OCI-LY7 (cell line): ENCODE measurements at regions not wholly inside any gene's neighbourhood (a gene's known extent, or its start where the extent isn't known, plus 50 kb on each side); places are given as distances from the start of the nearest gene placed in this dataset.

Experiments used
- EZH2phosphoT487 ChIP-seq: fragments of 200-600 bp; sonication (generic); IDR thresholded peaks from 2 replicates; pipeline ENCODE4 v1.6.1; 2018; ENCODE audit warnings: low read depth, borderline replicate concordance, mild to moderate bottlenecking, mixed run types, antibody characterized with exemption, low read length, moderate library complexity, mixed read lengths
- TF ChIP-seq, protein P1 (sequence below): fragments of 200-600 bp; sonication (generic); conservative IDR thresholded peaks from 2 replicates; pipeline ENCODE4 v1.5.1; 2014; ENCODE audit warnings: mild to moderate bottlenecking, antibody characterized with exemption, low read length, moderate library complexity, mixed read lengths

DNA sequence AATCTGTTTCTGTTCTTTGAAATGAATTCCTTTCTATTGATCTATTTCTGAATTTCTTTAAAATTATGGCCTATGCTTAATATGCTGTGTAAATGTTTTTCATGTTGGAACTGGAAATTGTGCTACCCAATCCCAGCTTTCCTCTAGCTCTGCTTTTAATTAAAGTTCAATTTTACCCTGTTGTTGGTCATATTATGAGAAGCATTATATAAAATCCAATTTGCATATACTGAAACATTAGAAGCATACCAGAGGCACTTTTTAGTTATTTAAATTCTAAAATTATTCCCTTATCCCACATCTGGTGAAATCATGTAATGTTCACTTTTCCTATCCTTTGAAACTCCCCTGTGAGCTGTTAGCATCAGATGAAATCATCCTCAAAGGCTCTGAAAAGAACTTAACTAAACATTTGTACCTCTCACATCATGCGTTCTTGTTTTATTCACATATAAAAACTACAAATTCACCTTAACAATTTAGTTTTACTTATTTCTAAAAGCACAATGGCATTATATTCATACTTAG lies 160.6 kb upstream of the COL21A1 start:
- TF ChIP-seq, protein P1, sequence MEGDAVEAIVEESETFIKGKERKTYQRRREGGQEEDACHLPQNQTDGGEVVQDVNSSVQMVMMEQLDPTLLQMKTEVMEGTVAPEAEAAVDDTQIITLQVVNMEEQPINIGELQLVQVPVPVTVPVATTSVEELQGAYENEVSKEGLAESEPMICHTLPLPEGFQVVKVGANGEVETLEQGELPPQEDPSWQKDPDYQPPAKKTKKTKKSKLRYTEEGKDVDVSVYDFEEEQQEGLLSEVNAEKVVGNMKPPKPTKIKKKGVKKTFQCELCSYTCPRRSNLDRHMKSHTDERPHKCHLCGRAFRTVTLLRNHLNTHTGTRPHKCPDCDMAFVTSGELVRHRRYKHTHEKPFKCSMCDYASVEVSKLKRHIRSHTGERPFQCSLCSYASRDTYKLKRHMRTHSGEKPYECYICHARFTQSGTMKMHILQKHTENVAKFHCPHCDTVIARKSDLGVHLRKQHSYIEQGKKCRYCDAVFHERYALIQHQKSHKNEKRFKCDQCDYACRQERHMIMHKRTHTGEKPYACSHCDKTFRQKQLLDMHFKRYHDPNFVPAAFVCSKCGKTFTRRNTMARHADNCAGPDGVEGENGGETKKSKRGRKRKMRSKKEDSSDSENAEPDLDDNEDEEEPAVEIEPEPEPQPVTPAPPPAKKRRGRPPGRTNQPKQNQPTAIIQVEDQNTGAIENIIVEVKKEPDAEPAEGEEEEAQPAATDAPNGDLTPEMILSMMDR = no peak
- no peak for TF ChIP-seq EZH2phosphoT487
